ENCODE measurements at regions not wholly inside any gene's neighbourhood (a gene's known extent, or its start where the extent isn't known, plus 50 kb on each side); places are given as distances from the start of the nearest gene placed in this dataset.

DNA sequence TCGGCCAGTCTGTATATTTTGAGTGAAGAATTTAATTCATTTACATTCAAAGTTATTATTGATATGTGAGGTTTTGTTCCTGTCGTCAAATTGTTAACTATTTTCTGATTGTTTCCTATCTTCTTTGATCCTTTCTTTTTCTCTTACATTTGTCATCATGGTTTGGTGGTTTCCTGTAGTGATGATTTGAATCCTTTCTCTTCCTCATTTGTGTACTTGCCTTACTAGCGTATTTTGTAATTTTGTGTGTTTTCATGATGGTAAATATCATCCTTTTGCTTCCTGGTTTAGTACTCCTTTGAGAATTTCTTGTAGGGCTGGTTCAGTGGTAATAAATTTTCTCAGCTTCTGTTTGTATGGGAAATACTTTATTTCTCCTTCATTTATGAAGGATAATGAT lies 151.7 kb upstream of the CEP162 start:
- DNase-seq (ENCODE audit: low read depth), result no peak

DNA sequence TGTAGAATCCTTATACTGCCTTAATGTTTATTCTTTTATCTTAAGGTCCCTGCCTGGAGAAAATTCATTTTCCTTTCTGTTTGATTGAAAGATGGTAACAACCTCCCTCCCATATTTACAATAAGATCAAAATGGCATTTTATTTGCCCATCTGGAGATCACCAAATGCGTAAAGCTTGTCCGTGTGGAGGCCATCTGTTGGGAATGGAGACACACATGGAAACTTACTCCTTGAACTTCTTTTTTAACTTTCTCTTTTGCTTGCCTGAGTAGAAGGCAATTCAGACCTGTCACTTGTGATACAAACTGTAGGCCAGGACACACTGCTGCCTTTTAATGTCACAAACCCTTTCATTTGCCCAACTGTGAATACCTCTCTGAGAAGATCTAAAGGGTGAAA lies 144.8 kb upstream of the CEP162 start:
- TF ChIP-seq, protein P1, sequence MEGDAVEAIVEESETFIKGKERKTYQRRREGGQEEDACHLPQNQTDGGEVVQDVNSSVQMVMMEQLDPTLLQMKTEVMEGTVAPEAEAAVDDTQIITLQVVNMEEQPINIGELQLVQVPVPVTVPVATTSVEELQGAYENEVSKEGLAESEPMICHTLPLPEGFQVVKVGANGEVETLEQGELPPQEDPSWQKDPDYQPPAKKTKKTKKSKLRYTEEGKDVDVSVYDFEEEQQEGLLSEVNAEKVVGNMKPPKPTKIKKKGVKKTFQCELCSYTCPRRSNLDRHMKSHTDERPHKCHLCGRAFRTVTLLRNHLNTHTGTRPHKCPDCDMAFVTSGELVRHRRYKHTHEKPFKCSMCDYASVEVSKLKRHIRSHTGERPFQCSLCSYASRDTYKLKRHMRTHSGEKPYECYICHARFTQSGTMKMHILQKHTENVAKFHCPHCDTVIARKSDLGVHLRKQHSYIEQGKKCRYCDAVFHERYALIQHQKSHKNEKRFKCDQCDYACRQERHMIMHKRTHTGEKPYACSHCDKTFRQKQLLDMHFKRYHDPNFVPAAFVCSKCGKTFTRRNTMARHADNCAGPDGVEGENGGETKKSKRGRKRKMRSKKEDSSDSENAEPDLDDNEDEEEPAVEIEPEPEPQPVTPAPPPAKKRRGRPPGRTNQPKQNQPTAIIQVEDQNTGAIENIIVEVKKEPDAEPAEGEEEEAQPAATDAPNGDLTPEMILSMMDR (IDR thresholded peaks at IDR 0.05; ENCODE audit: insufficient read depth, low read depth, low read length), result no peak
- no peak for DNase-seq (ENCODE audit: low read depth)
- H3K4me3 ChIP-seq (ENCODE audit: low read depth, low read length), result no peak overlapping the region

More for the DNA sequence above, 151.7 kb upstream of the CEP162 start:
- H3K4me3 ChIP-seq (ENCODE audit: low read depth, low read length), result no peak overlapping the region
- TF ChIP-seq, protein P1 (IDR thresholded peaks at IDR 0.05; ENCODE audit: insufficient read depth, low read depth, low read length), result no peak

GRCh38 chr6:84371681-84372080 lies 144.2 kb upstream of the CEP162 start:
- TF ChIP-seq, protein P1 (IDR thresholded peaks at IDR 0.05; ENCODE audit: insufficient read depth, low read depth, low read length), result no peak

DNA sequence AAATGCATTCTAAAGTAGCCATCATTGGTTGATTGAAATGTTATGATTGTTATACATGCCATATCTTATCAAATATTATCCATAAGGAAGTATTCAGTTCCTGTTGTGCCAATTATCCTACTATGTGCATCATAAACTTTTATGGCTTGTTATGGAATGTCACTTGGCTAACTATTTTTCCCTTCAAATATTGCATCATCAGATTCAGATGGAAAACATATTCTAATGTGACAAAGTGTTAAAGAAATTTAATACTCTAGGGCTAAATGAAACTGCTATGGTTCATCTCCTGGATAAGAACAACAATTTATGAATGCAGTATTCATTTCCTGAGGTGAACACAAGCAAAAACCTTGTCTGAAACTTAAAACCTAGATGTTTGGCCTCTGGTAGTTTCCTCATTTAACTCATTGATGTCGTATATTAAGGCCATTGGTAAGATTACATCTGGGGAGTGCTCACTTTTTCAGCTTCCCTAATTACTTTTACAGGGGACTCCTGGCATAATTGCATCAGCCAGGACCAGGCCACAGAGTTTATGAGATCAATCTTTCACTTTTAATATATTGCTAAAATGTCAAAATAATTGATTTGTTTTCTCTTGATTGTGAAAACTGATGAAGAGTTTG lies 134.9 kb upstream of the CEP162 start:
- H3K4me3 ChIP-seq (ENCODE audit: low read depth, low read length), result no peak overlapping the region
- no peak for DNase-seq (ENCODE audit: low read depth)

More at GRCh38 chr6:84371681-84372080, 144.2 kb upstream of the CEP162 start:
- no peak for DNase-seq (ENCODE audit: low read depth)
- H3K4me3 ChIP-seq (ENCODE audit: low read depth, low read length), result no peak overlapping the region

GRCh38 chr6:84361372-84362192 lies 134.1 kb upstream of the CEP162 start:
- TF ChIP-seq, protein P1 (IDR thresholded peaks at IDR 0.05; ENCODE audit: insufficient read depth, low read depth, low read length), result no peak
- no peak overlapping the region for H3K4me3 ChIP-seq (ENCODE audit: low read depth, low read length)
- no peak for DNase-seq (ENCODE audit: low read depth)

More for the DNA sequence above, 134.9 kb upstream of the CEP162 start:
- TF ChIP-seq, protein P1 (IDR thresholded peaks at IDR 0.05; ENCODE audit: insufficient read depth, low read depth, low read length), result no peak

DNA sequence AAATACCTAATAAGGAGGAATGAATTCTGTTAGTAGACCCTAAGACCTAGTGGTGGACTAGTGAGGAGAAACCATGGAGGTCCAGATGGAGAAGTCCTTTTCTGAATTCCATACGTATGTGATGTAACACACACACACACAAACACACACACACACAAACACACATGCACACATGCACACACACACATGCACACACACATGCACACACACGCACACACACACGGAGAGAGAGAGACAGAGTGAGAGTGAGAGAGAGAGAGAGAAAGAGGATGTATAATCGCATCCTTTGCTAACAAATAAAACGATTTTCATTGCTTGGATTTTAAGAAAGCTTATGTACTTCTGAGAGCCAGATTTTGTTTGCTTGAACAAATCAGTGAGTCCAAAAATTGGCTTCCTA lies 132.6 kb upstream of the CEP162 start:
- DNase-seq (ENCODE audit: low read depth), result no peak
- TF ChIP-seq, protein P1 (IDR thresholded peaks at IDR 0.05; ENCODE audit: insufficient read depth, low read depth, low read length), result no peak
- no peak overlapping the region for H3K4me3 ChIP-seq (ENCODE audit: low read depth, low read length)
